ENCODE measurements at regions not wholly inside any gene's neighbourhood (a gene's known extent, or its start where the extent isn't known, plus 50 kb on each side); places are given as distances from the start of the nearest gene placed in this dataset.

DNA sequence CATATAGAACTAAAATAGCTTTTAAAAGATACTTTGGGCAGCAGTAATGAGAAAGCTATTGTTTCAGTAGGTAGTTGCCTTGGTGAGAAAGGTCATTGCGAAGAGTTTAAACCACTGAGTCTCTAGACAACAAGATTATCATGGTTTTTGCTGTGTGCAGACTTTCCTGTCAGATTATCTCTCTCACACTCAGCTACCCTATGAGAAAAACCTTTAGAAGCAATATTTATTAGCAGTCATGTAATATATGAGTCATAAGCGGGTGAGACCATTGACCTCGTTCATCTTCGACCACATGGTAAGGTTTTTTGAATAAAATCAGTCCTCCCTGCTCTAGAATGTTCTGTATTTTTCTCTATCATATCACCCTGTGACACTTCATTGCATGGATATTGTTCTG, 59.9 kb downstream of the GPR65 start:
- no peaks in the 10 kb centered on the region for H3K9me3 ChIP-seq
- intact Hi-C loops (cut with DNase I): no loop called here
- 73 to 79% methylated on average over 4 of the region's 4 CpGs for WGBS, 2 donors
- ATAC-seq (no peak), DNase-seq (no peak)
- no peak overlapping the region for H3K4me3 ChIP-seq
- TF ChIP-seq, protein P1, sequence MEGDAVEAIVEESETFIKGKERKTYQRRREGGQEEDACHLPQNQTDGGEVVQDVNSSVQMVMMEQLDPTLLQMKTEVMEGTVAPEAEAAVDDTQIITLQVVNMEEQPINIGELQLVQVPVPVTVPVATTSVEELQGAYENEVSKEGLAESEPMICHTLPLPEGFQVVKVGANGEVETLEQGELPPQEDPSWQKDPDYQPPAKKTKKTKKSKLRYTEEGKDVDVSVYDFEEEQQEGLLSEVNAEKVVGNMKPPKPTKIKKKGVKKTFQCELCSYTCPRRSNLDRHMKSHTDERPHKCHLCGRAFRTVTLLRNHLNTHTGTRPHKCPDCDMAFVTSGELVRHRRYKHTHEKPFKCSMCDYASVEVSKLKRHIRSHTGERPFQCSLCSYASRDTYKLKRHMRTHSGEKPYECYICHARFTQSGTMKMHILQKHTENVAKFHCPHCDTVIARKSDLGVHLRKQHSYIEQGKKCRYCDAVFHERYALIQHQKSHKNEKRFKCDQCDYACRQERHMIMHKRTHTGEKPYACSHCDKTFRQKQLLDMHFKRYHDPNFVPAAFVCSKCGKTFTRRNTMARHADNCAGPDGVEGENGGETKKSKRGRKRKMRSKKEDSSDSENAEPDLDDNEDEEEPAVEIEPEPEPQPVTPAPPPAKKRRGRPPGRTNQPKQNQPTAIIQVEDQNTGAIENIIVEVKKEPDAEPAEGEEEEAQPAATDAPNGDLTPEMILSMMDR (IDR thresholded peaks at IDR 0.05): no peak
- TF ChIP-seq POLR2A (IDR thresholded peaks at IDR 0.05): no peak
- H3K4me1 ChIP-seq: no peaks in the 10 kb centered on the region
- no peaks in the 10 kb centered on the region for H3K27me3 ChIP-seq
- H3K27ac ChIP-seq: no peak overlapping the region
- no peaks in the 10 kb centered on the region for H3K36me3 ChIP-seq (replicated peaks in 1 of 2; ENCODE audit: insufficient read depth in 1 of 2, low read depth in 2 of 2)

DNA sequence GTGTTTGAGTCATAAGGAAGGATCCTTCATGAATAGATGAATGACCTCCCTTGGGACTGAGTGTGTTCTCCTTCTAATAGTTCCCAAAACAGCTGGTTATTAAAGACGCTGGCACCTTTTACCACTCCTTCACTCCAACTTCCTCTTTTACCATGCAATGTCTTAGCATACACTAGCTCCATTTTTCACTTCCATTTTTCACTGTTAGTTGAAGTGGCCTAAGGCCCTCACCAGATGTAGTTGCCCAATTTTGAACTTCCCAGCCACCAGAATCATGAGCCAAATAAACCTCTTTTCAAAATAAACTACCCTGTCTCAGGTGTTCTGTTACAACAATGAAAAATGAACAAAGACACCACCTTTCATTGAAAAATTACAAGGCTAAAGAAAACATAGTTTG, 64.7 kb downstream of the GPR65 start:
- Histone ChIP-seq H3K27me3 (no peaks in the 10 kb centered on the region), H3K4me3 (no peak overlapping the region), H3K4me1 (no peaks in the 10 kb centered on the region), H3K9me3 (no peaks in the 10 kb centered on the region), H3K36me3 (replicated peaks in 1 of 2; ENCODE audit: insufficient read depth in 1 of 2, low read depth in 2 of 2) (no peaks in the 10 kb centered on the region), H3K27ac (no peak overlapping the region)
- TF ChIP-seq POLR2A (IDR thresholded peaks at IDR 0.05): no peak
- TF ChIP-seq, protein P1 (IDR thresholded peaks at IDR 0.05): no peak
- intact Hi-C loops (cut with DNase I): no loop called here
- ATAC-seq: no peak
- no peak for DNase-seq
- 63% methylated on average over 1 of the region's 1 CpG for WGBS, 2 donors

DNA sequence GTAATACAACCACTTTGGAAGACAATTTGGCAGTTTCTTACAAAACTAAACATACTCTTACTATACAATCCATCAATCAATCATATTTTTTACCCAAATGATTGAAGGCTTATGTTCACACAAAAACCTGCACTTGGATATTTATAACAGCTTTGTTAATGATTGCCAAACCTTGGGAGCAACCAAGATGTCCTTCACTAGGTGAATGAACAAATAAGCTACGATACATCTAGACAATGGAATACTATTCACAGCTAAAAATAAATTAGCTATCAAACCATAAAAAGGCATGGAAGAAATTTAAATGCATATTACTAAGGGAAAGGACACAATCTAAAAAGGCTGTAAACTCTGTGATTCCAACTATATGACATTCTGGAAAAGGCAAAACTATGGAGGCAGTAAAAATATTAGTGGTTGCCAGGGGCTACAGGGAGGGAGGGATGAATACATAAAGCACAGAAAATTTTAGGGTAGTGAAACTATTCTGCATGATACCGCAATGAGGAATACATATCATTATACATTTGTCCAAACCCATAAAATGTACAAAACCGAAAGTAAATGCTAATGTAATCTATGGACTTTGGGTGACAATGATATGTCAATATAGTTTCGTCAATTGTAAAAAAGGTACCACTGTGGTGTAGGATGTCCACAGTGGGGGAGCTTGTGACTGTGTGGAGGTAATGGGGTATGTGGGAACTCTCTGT, 70.5 kb downstream of the GPR65 start:
- ATAC-seq (no peak), DNase-seq (no peak)
- no peaks in the 10 kb centered on the region for H3K36me3 ChIP-seq (replicated peaks in 1 of 2; ENCODE audit: insufficient read depth in 1 of 2, low read depth in 2 of 2)
- no peaks in the 10 kb centered on the region for H3K27me3 ChIP-seq
- H3K4me3 ChIP-seq: no peak overlapping the region
- intact Hi-C loops (cut with DNase I): no loop called here
- no peaks in the 10 kb centered on the region for H3K9me3 ChIP-seq
- H3K27ac ChIP-seq: no peak overlapping the region
- WGBS, 2 donors: 48 to 60% methylated on average over 4 of the region's 4 CpGs
- TF ChIP-seq POLR2A (IDR thresholded peaks at IDR 0.05): no peak
- TF ChIP-seq, protein P1 (IDR thresholded peaks at IDR 0.05): no peak
- H3K4me1 ChIP-seq: no peaks in the 10 kb centered on the region

DNA sequence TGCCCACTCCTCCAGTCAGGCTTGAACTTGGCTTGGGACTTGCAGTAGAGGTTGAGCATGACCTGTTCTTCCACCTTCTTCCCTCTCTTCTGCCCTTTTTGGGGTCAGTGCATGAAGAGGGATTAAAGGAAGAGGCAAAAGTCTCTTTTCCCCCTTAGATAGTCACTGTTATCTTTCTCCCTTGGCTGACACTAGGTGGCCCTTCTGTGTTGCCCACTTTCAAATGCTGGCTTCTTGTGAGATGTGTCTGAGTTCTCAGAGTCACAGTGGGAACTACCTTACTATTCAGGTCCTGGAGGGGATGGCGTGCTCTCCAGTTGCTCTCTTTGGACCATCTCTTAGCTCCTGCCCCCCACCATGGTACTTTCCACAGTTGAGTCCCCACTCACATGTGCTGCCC, 73.6 kb downstream of the GPR65 start:
- Histone ChIP-seq H3K9me3 (no peaks in the 10 kb centered on the region), H3K4me1 (no peaks in the 10 kb centered on the region), H3K27ac (no peak overlapping the region), H3K4me3 (no peak overlapping the region), H3K36me3 (replicated peaks in 1 of 2; ENCODE audit: insufficient read depth in 1 of 2, low read depth in 2 of 2) (no peaks in the 10 kb centered on the region), H3K27me3 (no peaks in the 10 kb centered on the region)
- no peak for TF ChIP-seq POLR2A (IDR thresholded peaks at IDR 0.05)
- TF ChIP-seq, protein P1 (IDR thresholded peaks at IDR 0.05): no peak
- intact Hi-C loops (cut with DNase I): no loop called here
- WGBS, 2 donors: 83 to 100% methylated on average over 1 of the region's 1 CpG
- DNase-seq: no peak
- no peak for ATAC-seq

DNA sequence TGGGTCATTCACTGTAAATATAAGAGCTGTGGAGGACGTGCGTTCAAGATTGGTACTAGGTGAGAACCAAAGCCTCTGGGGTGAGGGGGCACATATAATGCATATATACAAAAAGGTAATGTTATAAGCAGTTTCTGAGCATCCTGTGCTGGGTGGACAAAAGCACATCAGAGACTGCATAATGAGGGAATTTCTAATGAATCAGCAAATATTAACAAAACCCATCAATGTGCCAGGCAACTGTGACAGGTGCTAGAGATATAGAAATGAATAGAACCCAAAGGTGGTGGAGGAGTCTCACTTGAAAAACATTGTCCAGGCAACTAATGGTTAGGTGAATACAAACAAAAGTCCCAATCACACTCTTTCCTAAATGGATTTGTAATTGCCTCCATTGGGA, 74.7 kb downstream of the GPR65 start:
- no peak for TF ChIP-seq POLR2A (IDR thresholded peaks at IDR 0.05)
- TF ChIP-seq, protein P1 (IDR thresholded peaks at IDR 0.05): no peak
- 74 to 81% methylated on average over 2 of the region's 2 CpGs for WGBS, 2 donors

More for the DNA sequence above, 74.7 kb downstream of the GPR65 start:
- H3K9me3 ChIP-seq: no peaks in the 10 kb centered on the region
- no peak overlapping the region for H3K27ac ChIP-seq
- DNase-seq: no peak
- no peak overlapping the region for H3K4me3 ChIP-seq
- intact Hi-C loops (cut with DNase I): no loop called here
- ATAC-seq: no peak
- H3K27me3 ChIP-seq: no peaks in the 10 kb centered on the region
- H3K4me1 ChIP-seq: no peaks in the 10 kb centered on the region
- no peaks in the 10 kb centered on the region for H3K36me3 ChIP-seq (replicated peaks in 1 of 2; ENCODE audit: insufficient read depth in 1 of 2, low read depth in 2 of 2)
